ENCODE measurements at regions not wholly inside any gene's neighbourhood (a gene's known extent, or its start where the extent isn't known, plus 50 kb on each side); places are given as distances from the start of the nearest gene placed in this dataset.

GRCh38 chr2:181170256-181170655 lies 189.9 kb downstream of the UBE2E3 start:
- DNase-seq: no peak
- no peaks in the 10 kb centered on the region for H3K27me3 ChIP-seq (ENCODE audit: control insufficient read depth, insufficient read depth, low read length)
- H3K4me3 ChIP-seq (ENCODE audit: low read length in 3 of 3): no peak overlapping the region

GRCh38 chr2:181172676-181173075 lies 192.3 kb downstream of the UBE2E3 start:
- no peaks in the 10 kb centered on the region for H3K4me1 ChIP-seq (ENCODE audit: control insufficient read depth in 2 of 3, insufficient read depth in 2 of 3, low read depth in 1 of 3, low read length in 3 of 3)

More at GRCh38 chr2:181170256-181170655, 189.9 kb downstream of the UBE2E3 start:
- intact Hi-C loops (cut with DNase I): no loop called here
- Histone ChIP-seq H3K27ac (ENCODE audit: low read depth in 2 of 2, low read length in 2 of 2) (no peak overlapping the region), H3K9ac (ENCODE audit: low read length in 3 of 3) (no peak overlapping the region), H3K36me3 (ENCODE audit: control insufficient read depth in 2 of 3, insufficient read depth in 3 of 3, low read length in 3 of 3) (no peaks in the 10 kb centered on the region), H3K4me1 (ENCODE audit: control insufficient read depth in 2 of 3, insufficient read depth in 2 of 3, low read depth in 1 of 3, low read length in 3 of 3) (no peaks in the 10 kb centered on the region), H3K9me3 (ENCODE audit: control insufficient read depth in 2 of 3, insufficient read depth in 1 of 3, low read length in 3 of 3) (no peaks in the 10 kb centered on the region)
- FAIRE-seq: no peak
- no peak for TF ChIP-seq CTCF (IDR thresholded peaks at IDR 0.05; ENCODE audit: borderline replicate concordance, extremely low read depth, insufficient read depth)

GRCh38 chr2:181174611-181175580 lies 194.5 kb downstream of the UBE2E3 start:
- H3K9me3 ChIP-seq (ENCODE audit: control insufficient read depth in 2 of 3, insufficient read depth in 1 of 3, low read length in 3 of 3): no peaks in the 10 kb centered on the region
- H3K36me3 ChIP-seq (ENCODE audit: control insufficient read depth in 2 of 3, insufficient read depth in 3 of 3, low read length in 3 of 3): no peaks in the 10 kb centered on the region
- no peak for FAIRE-seq
- peak in 2 of 5 donors; percentile 1 to 41 for DNase-seq
- no peak overlapping the region for H3K27ac ChIP-seq (ENCODE audit: low read depth in 2 of 2, low read length in 2 of 2)
- no peak for TF ChIP-seq CTCF (IDR thresholded peaks at IDR 0.05; ENCODE audit: borderline replicate concordance, extremely low read depth, insufficient read depth)
- no peaks in the 10 kb centered on the region for H3K4me1 ChIP-seq (ENCODE audit: control insufficient read depth in 2 of 3, insufficient read depth in 2 of 3, low read depth in 1 of 3, low read length in 3 of 3)
- no peaks in the 10 kb centered on the region for H3K27me3 ChIP-seq (ENCODE audit: control insufficient read depth, insufficient read depth, low read length)
- intact Hi-C loops (cut with DNase I): no loop called here
- no peak overlapping the region for H3K4me3 ChIP-seq (ENCODE audit: low read length in 3 of 3)
- no peak overlapping the region for H3K9ac ChIP-seq (ENCODE audit: low read length in 3 of 3)

More at GRCh38 chr2:181172676-181173075, 192.3 kb downstream of the UBE2E3 start:
- H3K9ac ChIP-seq (ENCODE audit: low read length in 3 of 3): no peak overlapping the region
- DNase-seq (no peak), FAIRE-seq (no peak)
- H3K9me3 ChIP-seq (ENCODE audit: control insufficient read depth in 2 of 3, insufficient read depth in 1 of 3, low read length in 3 of 3): no peaks in the 10 kb centered on the region
- no peak for TF ChIP-seq CTCF (IDR thresholded peaks at IDR 0.05; ENCODE audit: borderline replicate concordance, extremely low read depth, insufficient read depth)
- H3K27ac ChIP-seq (ENCODE audit: low read depth in 2 of 2, low read length in 2 of 2): no peak overlapping the region
- H3K4me3 ChIP-seq (ENCODE audit: low read length in 3 of 3): no peak overlapping the region
- no peaks in the 10 kb centered on the region for H3K27me3 ChIP-seq (ENCODE audit: control insufficient read depth, insufficient read depth, low read length)
- H3K36me3 ChIP-seq (ENCODE audit: control insufficient read depth in 2 of 3, insufficient read depth in 3 of 3, low read length in 3 of 3): no peaks in the 10 kb centered on the region
- intact Hi-C loops (cut with DNase I): no loop called here

Measured in kidney (tissue), 13 donors.